HCT116 (cell line): ENCODE measurements at regions not wholly inside any gene's neighbourhood (a gene's known extent, or its start where the extent isn't known, plus 50 kb on each side); places are given as distances from the start of the nearest gene placed in this dataset.
"Not testable (repeated sequence)": the region's sequence is repeated elsewhere in the genome, so short reads cannot be mapped to it uniquely, and the experiment has no call there.

Source experiments
- CTCF ChIP-seq, 3 experiments: fragments of 200-600 bp in 1 of 3; sonication (generic) in 1 of 3; IDR thresholded peaks in 2 of 3; conservative IDR thresholded peaks in 1 of 3; 2 replicates each; pipeline ENCODE4 v1.5.1; 2012 to 2017; ENCODE audit warnings: low read depth in 2 of 3, low read length in 2 of 3, antibody characterized with exemption in 1 of 3, borderline replicate concordance in 1 of 3, control low read depth in 1 of 3, mild to moderate bottlenecking in 1 of 3, mixed read lengths in 1 of 3, mixed run types in 1 of 3, moderate library complexity in 1 of 3; ENCODE audit not compliant: insufficient read depth in 1 of 3
- JUND ChIP-seq: IDR thresholded peaks from 2 replicates; pipeline ENCODE4 v1.6.1; 2012

GRCh38 chr6:81942842-81943241 lies 190.4 kb upstream of the TENT5A start:
- not testable (repeated sequence) for TF ChIP-seq CTCF (IDR thresholded peaks at IDR 0.05 in 2 of 3, conservative IDR thresholded peaks at IDR 0.05 in 1 of 3; ENCODE audit: borderline replicate concordance in 1 of 3, insufficient read depth in 1 of 3, low read depth in 2 of 3, low read length in 2 of 3); JUND
